ENCODE measurements at regions not wholly inside any gene's neighbourhood (a gene's known extent, or its start where the extent isn't known, plus 50 kb on each side); places are given as distances from the start of the nearest gene placed in this dataset.

DNA sequence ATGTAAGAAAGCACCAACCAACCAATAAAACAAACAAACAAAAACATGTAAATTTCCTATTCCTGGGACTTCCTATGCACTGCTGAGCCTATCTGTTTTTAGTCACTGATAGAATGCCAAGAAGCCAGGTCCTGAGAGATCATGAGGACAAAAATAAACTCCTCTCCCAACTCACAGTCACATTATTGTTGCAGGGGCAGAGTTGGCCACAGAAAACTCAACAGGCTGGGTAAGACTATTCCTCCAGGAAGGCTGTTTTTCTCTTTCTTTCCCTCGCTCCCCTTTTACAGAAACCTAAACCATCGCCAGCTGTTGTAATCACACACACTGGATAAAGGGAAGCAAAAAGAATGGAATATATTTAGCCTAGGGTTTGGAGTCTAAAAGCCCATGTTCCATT is 55.8 kb upstream of the METAP2 start:
- TF ChIP-seq POU6F1 (CRISPR knock-in tag; IDR thresholded peaks at IDR 0.05; ENCODE audit: borderline replicate concordance, low read depth): no peak
- ATAC-seq: no peak

Measured in SK-N-SH treated with all-trans-retinoic acid at 6 μM for 48 hours (cell line).